Middle frontal gyrus (tissue), 1 donor: ENCODE measurements at regions not wholly inside any gene's neighbourhood (a gene's known extent, or its start where the extent isn't known, plus 50 kb on each side); places are given as distances from the start of the nearest gene placed in this dataset.
"Not testable (repeated sequence)": the region's sequence is repeated elsewhere in the genome, so short reads cannot be mapped to it uniquely, and the experiment has no call there.

ENCODE experiments used
- DNase-seq: peaks from one replicate; pipeline ENCODE4 v3.0.0-alpha.2; 2015; ENCODE audit warnings: low spot score; ENCODE audit errors: extremely low spot score

DNA sequence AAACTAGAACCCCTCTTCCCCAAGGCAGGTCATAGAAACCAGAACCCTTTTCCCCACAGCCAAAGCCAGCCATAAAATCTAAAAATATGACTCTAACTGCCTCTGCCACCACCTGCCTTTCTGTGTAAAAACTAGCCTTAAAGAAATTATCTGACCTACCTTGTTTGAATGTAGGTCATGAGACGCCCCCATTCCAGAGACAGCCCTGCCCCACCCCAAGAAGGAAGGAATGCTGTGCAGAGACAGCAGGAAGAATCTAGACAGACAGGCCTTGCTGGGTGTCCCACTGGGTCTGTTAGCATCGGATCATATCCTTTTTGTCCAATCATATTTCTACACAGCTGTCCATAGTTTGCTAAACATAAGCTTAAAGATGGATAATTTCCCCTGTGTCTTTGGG, 128.4 kb upstream of the RAB4A start:
- no peak for DNase-seq

GRCh38 chr1:229146647-229147046, 124.3 kb upstream of the RAB4A start:
- DNase-seq, result no peak

GRCh38 chr1:229147072-229147471, 123.8 kb upstream of the RAB4A start:
- no peak for DNase-seq

GRCh38 chr1:229148041-229148671, 122.8 kb upstream of the RAB4A start:
- DNase-seq, result no peak

DNA sequence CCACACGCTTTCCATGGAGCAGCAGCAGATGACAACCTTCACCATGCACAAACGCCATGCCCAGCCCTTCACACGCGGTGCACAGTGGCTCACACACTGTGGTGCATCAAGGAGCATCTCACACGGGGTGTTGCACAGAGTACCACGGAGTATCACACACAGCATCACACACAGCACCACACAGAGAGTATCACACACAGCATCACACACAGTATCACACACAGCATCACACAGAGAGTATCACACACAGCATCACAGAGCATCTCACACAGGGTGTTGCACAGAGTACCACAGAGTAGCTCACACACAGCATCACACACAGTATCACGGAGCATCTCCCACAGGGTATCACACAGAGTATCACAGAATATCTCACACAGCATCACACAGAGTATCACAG, 122.2 kb upstream of the RAB4A start:
- DNase-seq, result no peak

DNA sequence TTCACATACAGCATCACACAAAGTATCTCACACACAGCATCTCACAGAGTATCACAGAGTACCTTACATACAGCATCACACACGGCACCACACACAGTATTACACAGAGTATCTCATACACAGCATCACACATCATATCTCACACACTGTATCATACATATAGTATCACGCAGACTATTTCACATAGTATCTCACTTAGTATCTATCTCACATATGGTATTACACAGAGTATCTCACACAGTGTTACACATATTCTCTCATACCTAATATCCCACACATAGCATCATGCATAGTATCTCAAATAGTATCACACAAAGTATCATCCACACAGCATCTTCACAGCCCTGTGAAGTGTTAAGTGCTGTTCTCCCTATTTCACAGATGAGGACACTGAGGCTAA, 121.5 kb upstream of the RAB4A start:
- DNase-seq, result no peak

- no peak for DNase-seq
Observed at GRCh38 chr1:229150518-229150917, 120.4 kb upstream of the RAB4A start.

GRCh38 chr1:229151412-229151811, 119.5 kb upstream of the RAB4A start:
- DNase-seq, result not testable (repeated sequence)

GRCh38 chr1:229152311-229152710, 118.6 kb upstream of the RAB4A start:
- no peak for DNase-seq

GRCh38 chr1:229153955-229154548, 116.9 kb upstream of the RAB4A start:
- no peak for DNase-seq

- no peak for DNase-seq
Observed at GRCh38 chr1:229154811-229155210, 116.1 kb upstream of the RAB4A start.

DNA sequence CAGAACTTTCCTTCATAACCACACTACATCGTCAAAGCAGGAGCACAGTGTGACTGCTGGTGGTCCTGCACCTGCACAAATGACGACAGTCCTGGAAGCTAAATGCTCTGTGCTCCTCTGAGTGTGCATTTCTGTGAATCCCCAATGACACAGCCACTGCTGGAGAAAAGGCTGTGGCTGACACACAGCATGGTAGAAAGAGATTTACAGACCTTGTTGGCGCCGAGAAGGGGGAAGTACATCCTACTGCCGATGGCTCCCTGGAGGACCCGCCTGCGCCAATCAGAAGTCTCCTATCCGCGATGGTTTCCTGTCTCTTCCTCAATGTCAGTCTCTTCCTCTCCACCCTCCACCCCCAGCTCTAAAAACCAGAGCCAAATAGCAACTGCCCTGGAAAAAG, 115.4 kb upstream of the RAB4A start:
- no peak for DNase-seq

DNA sequence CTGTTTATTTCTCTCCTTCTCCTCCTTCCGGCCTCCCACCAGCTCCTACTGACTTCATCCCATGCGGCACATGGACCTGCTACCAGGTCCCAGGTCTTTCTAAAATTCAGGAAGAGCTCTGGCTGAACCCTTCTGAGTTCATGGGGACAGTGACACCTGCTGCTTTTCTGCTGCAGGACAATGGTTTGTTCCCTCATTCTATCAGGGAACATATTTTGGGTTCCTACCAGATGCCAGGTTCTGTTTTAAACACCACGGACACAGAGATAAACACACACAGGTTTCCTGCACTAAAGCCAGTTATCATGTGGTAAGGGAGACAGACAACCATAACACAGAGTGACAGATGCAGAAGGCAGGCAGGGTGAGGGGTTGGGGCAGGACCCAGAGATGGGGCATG, 114.0 kb upstream of the RAB4A start:
- DNase-seq, result no peak

- no peak for DNase-seq
Observed at GRCh38 chr1:229157480-229157879, 113.4 kb upstream of the RAB4A start.

- no peak for DNase-seq
Observed at GRCh38 chr1:229158341-229158921, 112.5 kb upstream of the RAB4A start.

GRCh38 chr1:229158927-229159326, 112.0 kb upstream of the RAB4A start:
- DNase-seq, result no peak

GRCh38 chr1:229159668-229160544, 111.0 kb upstream of the RAB4A start:
- no peak for DNase-seq

GRCh38 chr1:229161740-229162139, 109.2 kb upstream of the RAB4A start:
- no peak for DNase-seq

- DNase-seq, result no peak
Observed at GRCh38 chr1:229162825-229163515, 107.9 kb upstream of the RAB4A start.

DNA sequence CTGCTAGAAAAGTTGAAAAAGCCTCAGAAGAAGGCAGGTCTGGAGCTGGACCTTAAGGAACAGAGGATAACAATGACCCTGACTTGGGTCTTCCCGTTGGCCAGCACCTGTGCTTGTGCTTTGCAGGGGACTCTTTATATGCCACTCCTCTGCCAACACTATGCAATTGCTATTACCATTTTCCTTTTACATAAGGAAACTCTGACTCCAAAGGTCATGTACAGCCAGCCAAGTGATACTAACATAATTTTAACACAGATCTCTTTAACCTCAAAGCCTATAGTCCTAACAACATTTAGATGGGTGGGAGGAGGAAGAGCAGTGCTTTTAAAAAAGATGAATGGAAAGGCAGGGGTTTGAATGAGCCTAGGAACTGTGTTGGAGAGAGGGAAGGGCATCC, 106.6 kb upstream of the RAB4A start:
- DNase-seq, result no peak
